Endothelial cell of umbilical vein (primary cell): ENCODE measurements at regions not wholly inside any gene's neighbourhood (a gene's known extent, or its start where the extent isn't known, plus 50 kb on each side); places are given as distances from the start of the nearest gene placed in this dataset.

Experiments used
- BruUV-seq: library from RNA; stranded (reverse); fragments of 400-500 nt; replicated peaks from 2 replicates; lab custom pipeline; 2021; lab: Mats Ljungman, UMichigan
- CTCF ChIA-PET: fragments of 300-600, 350-600 bp; sonication (Branson Sonifier 250); formaldehyde crosslinking; loops from one replicate; lab custom pipeline; 2021; ENCODE audit warnings: antibody characterized with exemption, inconsistent platforms; lab: Charles Lee
- POLR2A ChIA-PET: fragments of 300-600, 350-600 bp; sonication (Branson Sonifier 250); formaldehyde crosslinking; loops from one replicate; lab custom pipeline; 2021; ENCODE audit warnings: antibody characterized with exemption, inconsistent platforms; lab: Charles Lee
- DNase-seq: peaks from one replicate; pipeline ENCODE4 v3.0.0-alpha.2; 2011; ENCODE audit warnings: low read depth, low spot score
- FAIRE-seq: peaks from 2 replicates; lab custom pipeline; 2011; peaks lifted over from hg19 to GRCh38; lab: Jason Lieb, UNC
- H2AFZ ChIP-seq: 2 replicates; pipeline ENCODE4 v1.6.0; 2012; ENCODE audit warnings: low read depth, low read length, control low read depth, inconsistent platforms
- H3K27ac ChIP-seq: 2 replicates; pipeline ENCODE4 v1.5.1; 2011; ENCODE audit warnings: low read depth, mild to moderate bottlenecking, control low read depth, low read length, moderate library complexity; ENCODE audit not compliant: insufficient read depth
- H3K27me3 ChIP-seq, 2 experiments: 2 replicates each; pipeline versions ENCODE4 v1.6.0 to v1.6.1; 2011; ENCODE audit warnings: low read length in 2 of 2, mixed read lengths in 1 of 2; ENCODE audit not compliant: control insufficient read depth in 2 of 2, insufficient read depth in 2 of 2
- H3K36me3 ChIP-seq, 2 experiments: 2 replicates in 1 of 2; 3 replicates in 1 of 2; pipeline ENCODE4 v1.5.1; 2011; ENCODE audit warnings: low read length in 2 of 2, mild to moderate bottlenecking in 1 of 2, moderate library complexity in 1 of 2; ENCODE audit not compliant: control insufficient read depth in 2 of 2, insufficient read depth in 2 of 2; ENCODE audit errors: extremely low read depth in 1 of 2
- H3K4me1 ChIP-seq: 3 replicates; pipeline ENCODE4 v1.5.1; 2011; ENCODE audit warnings: mild to moderate bottlenecking, low read length; ENCODE audit not compliant: control insufficient read depth, insufficient read depth; ENCODE audit errors: extremely low read depth
- H3K4me2 ChIP-seq: 2 replicates; pipeline ENCODE4 v1.6.1; 2011; ENCODE audit warnings: low read length, control low read depth, mixed read lengths; ENCODE audit not compliant: insufficient read depth
- H3K4me3 ChIP-seq, 3 experiments: fragments of 200-600 bp in 1 of 3; sonication (generic), shearing (Covaris generic) in 1 of 3; replicated peaks in 1 of 3; 2 replicates each; pipeline ENCODE4 v1.5.1; 2011 to 2016; ENCODE audit warnings: control low read depth in 3 of 3, low read length in 3 of 3, mild to moderate bottlenecking in 2 of 3, inconsistent platforms in 1 of 3, low read depth in 1 of 3, moderate library complexity in 1 of 3; ENCODE audit not compliant: insufficient read depth in 1 of 3
- H3K79me2 ChIP-seq: 2 replicates; pipeline ENCODE4 v1.6.0; 2012; ENCODE audit warnings: low read length, inconsistent platforms; ENCODE audit not compliant: control insufficient read depth, insufficient read depth
- H3K9ac ChIP-seq: replicated peaks from 2 replicates; pipeline ENCODE3; 2011; ENCODE audit warnings: low read length, control low read depth; ENCODE audit not compliant: insufficient read depth; ENCODE audit errors: extremely low read depth
- H3K9me1 ChIP-seq: replicated peaks from 3 replicates; pipeline ENCODE4 v1.6.0; 2011; ENCODE audit warnings: mild to moderate bottlenecking, low read length; ENCODE audit not compliant: control insufficient read depth, insufficient read depth; ENCODE audit errors: extremely low read depth
- H3K9me3 ChIP-seq: replicated peaks from 2 replicates; pipeline ENCODE4 v1.5.1; 2012; ENCODE audit warnings: low read length, inconsistent platforms; ENCODE audit not compliant: control insufficient read depth, insufficient read depth
- H4K20me1 ChIP-seq: replicated peaks from 2 replicates; pipeline ENCODE3; 2011; ENCODE audit warnings: mild to moderate bottlenecking, low read length; ENCODE audit not compliant: control insufficient read depth, insufficient read depth; ENCODE audit errors: extremely low read depth
- EZH2 ChIP-seq: IDR thresholded peaks from 2 replicates; pipeline ENCODE4 v1.6.1; 2012; ENCODE audit warnings: borderline replicate concordance, low read depth, mild to moderate bottlenecking, moderate library complexity, low read length, inconsistent platforms; ENCODE audit not compliant: severe bottlenecking
- FOS ChIP-seq: IDR thresholded peaks from 2 replicates; pipeline ENCODE4 v1.6.1; 2011; ENCODE audit warnings: mild to moderate bottlenecking, low read length, moderate library complexity, borderline replicate concordance; ENCODE audit not compliant: insufficient read depth
- GATA2 ChIP-seq: IDR thresholded peaks from 2 replicates; pipeline ENCODE4 v1.7.0; 2011; ENCODE audit warnings: low read depth, mild to moderate bottlenecking, moderate library complexity, mixed read lengths, low read length; ENCODE audit not compliant: insufficient read length, insufficient read depth
- JUN ChIP-seq: IDR thresholded peaks from 2 replicates; pipeline ENCODE4 v1.6.1; 2011; ENCODE audit warnings: borderline replicate concordance, low read depth; ENCODE audit not compliant: insufficient read length, insufficient read depth
- MAX ChIP-seq: IDR thresholded peaks from 2 replicates; pipeline ENCODE4 v1.6.1; 2011; ENCODE audit not compliant: insufficient read depth, insufficient read length
- MYC ChIP-seq: IDR thresholded peaks from one replicate; pipeline ENCODE4 v1.6.1; 2011; ENCODE audit warnings: mild to moderate bottlenecking, low read depth, low read length
- POLR2A ChIP-seq: IDR thresholded peaks from 2 replicates; pipeline ENCODE4 v1.6.1; 2012; ENCODE audit warnings: low read depth, mild to moderate bottlenecking, control low read depth, low read length
- POLR2AphosphoS5 ChIP-seq: IDR thresholded peaks from 2 replicates; pipeline ENCODE4 v1.6.1; 2012; ENCODE audit warnings: low read depth, mild to moderate bottlenecking, control low read depth, low read length, moderate library complexity; ENCODE audit not compliant: insufficient read depth
- dilution Hi-C: fragments of 300-500 bp; cut with MboI; formaldehyde crosslinking; loops from one replicate; pipeline ENCODE4 v1.15.0; 2019; ENCODE audit warnings: low sequenced_read_pairs; ENCODE audit not compliant: extremely low pct_ligation_motif_present
- intact Hi-C: fragments of 100-400 bp; cut with micrococcal nuclease; formaldehyde crosslinking; loops from one replicate; pipeline ENCODE4 v1.10.0; 2022
- TF ChIP-seq, protein P1 (sequence below), 2 donors: IDR thresholded peaks; 1 replicate in 1 of 2; 2 replicates in 1 of 2; pipeline ENCODE4 v1.5.1; 2011; ENCODE audit warnings: low read length in 2 of 2, mild to moderate bottlenecking in 2 of 2, moderate library complexity in 2 of 2, control low read depth in 1 of 2, inconsistent platforms in 1 of 2, low read depth in 1 of 2; ENCODE audit not compliant: insufficient read depth in 1 of 2; ENCODE audit errors: extremely low read depth in 1 of 2

- ChIA-PET POLR2A (no interaction called here), CTCF (no interaction called here)
- intact Hi-C loops (no loop called here), dilution Hi-C loops (no loop called here)
- Histone ChIP-seq H3K27me3 (no peaks in the 10 kb centered on the region), H3K9ac (no peak overlapping the region), H3K79me2 (no peaks in the 10 kb centered on the region), H3K4me1 (no peaks in the 10 kb centered on the region), H3K4me2 (no peak overlapping the region), H3K9me1 (no peaks in the 10 kb centered on the region), H2AFZ (no peak overlapping the region), H3K27ac (no peak overlapping the region), H4K20me1 (no peaks in the 10 kb centered on the region), H3K4me3 (no peak overlapping the region), H3K9me3 (no peaks in the 10 kb centered on the region), H3K36me3 (no peaks in the 10 kb centered on the region)
- no peak for TF ChIP-seq POLR2A
- no peak for TF ChIP-seq EZH2
- no peak for TF ChIP-seq MAX
- no peak for TF ChIP-seq GATA2
- TF ChIP-seq MYC, result no peak
- TF ChIP-seq, protein P1, sequence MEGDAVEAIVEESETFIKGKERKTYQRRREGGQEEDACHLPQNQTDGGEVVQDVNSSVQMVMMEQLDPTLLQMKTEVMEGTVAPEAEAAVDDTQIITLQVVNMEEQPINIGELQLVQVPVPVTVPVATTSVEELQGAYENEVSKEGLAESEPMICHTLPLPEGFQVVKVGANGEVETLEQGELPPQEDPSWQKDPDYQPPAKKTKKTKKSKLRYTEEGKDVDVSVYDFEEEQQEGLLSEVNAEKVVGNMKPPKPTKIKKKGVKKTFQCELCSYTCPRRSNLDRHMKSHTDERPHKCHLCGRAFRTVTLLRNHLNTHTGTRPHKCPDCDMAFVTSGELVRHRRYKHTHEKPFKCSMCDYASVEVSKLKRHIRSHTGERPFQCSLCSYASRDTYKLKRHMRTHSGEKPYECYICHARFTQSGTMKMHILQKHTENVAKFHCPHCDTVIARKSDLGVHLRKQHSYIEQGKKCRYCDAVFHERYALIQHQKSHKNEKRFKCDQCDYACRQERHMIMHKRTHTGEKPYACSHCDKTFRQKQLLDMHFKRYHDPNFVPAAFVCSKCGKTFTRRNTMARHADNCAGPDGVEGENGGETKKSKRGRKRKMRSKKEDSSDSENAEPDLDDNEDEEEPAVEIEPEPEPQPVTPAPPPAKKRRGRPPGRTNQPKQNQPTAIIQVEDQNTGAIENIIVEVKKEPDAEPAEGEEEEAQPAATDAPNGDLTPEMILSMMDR (IDR thresholded peaks at IDR 0.05; ENCODE audit: extremely low read depth in 1 of 2, insufficient read depth in 1 of 2, low read depth in 1 of 2, low read length in 2 of 2), result no peak
- TF ChIP-seq POLR2AphosphoS5, result no peak
- TF ChIP-seq FOS, result no peak
- no peak for TF ChIP-seq JUN
- BruUV-seq, result no TSS peak
- no peak for DNase-seq
- FAIRE-seq, result no peak
Measured at GRCh38 chr1:215472723-215473122, 94.4 kb upstream of the KCTD3 start.
